ENCODE measurements at regions not wholly inside any gene's neighbourhood (a gene's known extent, or its start where the extent isn't known, plus 50 kb on each side); places are given as distances from the start of the nearest gene placed in this dataset.

DNA sequence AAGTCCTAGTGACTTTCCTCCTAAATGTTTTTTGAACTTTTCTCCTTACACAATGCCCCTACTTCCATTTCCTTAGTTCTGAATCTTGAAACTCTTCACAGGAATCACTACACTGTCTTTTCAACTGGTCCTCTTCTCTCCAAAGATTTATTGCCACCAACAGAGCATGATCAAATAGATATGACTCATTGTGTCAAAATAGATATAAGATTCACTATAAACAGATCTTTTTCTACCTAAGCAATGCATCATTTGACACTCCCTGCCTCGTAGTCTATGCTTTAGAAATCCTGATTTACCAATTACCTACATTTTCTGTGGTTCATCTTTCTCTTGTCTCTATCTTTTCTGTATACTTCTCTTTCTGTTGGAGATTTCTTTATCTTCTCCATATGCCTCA lies 789.6 kb upstream of the SLIT2 start:
- no peak overlapping the region for H3K4me3 ChIP-seq (ENCODE audit: low read depth, low read length)
- DNase-seq (ENCODE audit: low read depth) = no peak
- TF ChIP-seq, protein P1, sequence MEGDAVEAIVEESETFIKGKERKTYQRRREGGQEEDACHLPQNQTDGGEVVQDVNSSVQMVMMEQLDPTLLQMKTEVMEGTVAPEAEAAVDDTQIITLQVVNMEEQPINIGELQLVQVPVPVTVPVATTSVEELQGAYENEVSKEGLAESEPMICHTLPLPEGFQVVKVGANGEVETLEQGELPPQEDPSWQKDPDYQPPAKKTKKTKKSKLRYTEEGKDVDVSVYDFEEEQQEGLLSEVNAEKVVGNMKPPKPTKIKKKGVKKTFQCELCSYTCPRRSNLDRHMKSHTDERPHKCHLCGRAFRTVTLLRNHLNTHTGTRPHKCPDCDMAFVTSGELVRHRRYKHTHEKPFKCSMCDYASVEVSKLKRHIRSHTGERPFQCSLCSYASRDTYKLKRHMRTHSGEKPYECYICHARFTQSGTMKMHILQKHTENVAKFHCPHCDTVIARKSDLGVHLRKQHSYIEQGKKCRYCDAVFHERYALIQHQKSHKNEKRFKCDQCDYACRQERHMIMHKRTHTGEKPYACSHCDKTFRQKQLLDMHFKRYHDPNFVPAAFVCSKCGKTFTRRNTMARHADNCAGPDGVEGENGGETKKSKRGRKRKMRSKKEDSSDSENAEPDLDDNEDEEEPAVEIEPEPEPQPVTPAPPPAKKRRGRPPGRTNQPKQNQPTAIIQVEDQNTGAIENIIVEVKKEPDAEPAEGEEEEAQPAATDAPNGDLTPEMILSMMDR (conservative IDR thresholded peaks at IDR 0.05; ENCODE audit: low read depth, low read length) = no peak

DNA sequence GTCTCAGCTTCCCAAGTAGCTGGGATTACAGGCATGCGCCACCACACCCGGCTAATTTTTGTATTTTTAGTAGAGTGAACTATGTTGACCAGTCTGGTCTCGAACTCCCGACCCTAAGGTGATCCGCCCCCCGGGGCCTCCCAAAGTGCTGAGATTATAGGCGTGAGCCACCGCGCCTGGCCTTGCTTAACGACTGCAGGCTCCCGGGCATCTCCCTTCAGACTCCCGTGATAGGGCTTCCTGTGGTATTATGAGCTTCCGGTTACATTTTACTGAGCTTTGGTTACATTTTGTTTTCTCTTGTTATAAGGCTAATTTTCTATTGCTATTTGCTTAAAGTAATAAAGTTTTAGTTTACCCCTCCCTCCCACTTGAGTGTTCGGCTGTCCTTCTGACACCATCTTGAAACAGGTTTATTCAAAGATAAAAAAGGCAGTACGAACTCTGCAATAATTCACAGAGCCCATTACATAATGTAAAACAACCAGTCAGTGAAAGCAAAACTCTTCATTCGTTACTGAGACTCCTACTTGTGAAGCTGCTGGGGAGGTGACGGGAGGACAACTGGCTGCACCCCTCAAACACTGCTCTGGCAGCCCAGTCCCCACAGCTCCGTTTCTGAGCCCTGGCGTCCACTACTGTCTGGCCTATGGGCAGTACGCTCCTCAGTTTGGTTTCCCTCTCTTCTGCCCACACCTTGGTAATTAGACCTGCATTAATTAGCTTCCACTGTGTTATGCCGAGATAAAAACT lies 795.7 kb upstream of the SLIT2 start:
- TF ChIP-seq, protein P1 (conservative IDR thresholded peaks at IDR 0.05; ENCODE audit: low read depth, low read length) = no peak
- no peak for DNase-seq (ENCODE audit: low read depth)
- no peak overlapping the region for H3K4me3 ChIP-seq (ENCODE audit: low read depth, low read length)

DNA sequence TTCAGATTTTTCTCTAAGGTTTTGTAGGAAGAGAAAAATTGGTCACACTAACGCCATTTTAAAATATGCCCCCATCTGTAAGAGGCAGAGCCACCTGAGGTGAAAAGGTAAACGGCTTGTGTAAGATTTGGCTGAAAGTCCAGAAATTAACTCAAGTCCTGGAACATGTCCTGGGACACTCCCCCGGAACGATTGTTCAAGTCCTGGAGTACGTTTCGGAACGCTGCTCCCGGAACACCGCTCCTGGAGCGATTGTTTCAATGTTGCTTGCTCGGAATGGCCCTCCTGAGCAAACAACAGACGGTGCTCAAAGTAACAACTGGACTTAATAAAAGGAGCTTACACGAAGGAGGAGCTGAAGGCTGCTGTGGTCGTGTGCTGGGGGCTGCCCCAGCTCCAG lies 796.5 kb upstream of the SLIT2 start:
- no peak for DNase-seq (ENCODE audit: low read depth)
- H3K4me3 ChIP-seq (ENCODE audit: low read depth, low read length) = no peak overlapping the region
- TF ChIP-seq, protein P1 (conservative IDR thresholded peaks at IDR 0.05; ENCODE audit: low read depth, low read length) = no peak

DNA sequence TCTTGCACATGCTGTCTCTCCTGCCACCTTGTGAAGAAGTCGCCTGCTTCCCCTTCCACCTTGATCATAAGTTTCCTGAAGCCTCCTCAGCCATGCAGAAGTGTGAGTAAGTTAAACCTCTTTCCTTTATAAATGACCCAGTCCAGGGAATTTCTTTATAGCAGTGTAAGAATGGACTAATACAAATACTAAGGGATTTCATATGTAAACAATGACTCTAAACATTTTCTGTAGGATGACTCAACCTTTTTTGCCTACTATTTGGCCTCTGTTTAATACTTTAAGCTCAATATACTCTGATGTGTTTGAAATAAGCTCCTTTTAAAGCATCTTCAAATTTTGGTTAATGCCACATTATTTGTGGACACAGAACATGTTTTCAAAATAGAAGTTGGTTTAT lies 813.5 kb upstream of the SLIT2 start:
- TF ChIP-seq, protein P1 (conservative IDR thresholded peaks at IDR 0.05; ENCODE audit: low read depth, low read length) = no peak
- DNase-seq (ENCODE audit: low read depth) = peak; percentile 30
- H3K4me3 ChIP-seq (ENCODE audit: low read depth, low read length) = no peak overlapping the region

DNA sequence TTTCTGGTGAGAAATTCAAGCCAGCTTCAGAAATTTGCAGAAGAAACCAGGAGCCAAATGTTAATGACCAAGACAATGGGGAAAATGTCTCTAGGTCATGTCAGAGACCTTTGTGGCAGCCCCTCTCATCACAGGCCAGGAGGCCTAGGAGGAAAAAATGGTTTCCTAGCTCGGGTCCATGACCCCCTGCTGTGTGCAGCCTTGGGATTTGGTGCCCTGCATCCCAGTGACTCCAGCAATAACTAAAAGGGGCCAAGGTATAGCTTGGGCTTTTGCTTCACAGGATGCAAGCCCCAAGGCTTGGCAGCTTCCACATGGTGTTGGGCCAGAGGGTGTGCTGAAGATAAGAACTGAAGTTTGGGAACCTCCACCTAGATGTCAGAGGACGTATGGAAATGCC lies 814.7 kb upstream of the SLIT2 start:
- no peak for DNase-seq (ENCODE audit: low read depth)
- TF ChIP-seq, protein P1 (conservative IDR thresholded peaks at IDR 0.05; ENCODE audit: low read depth, low read length) = no peak
- H3K4me3 ChIP-seq (ENCODE audit: low read depth, low read length) = no peak overlapping the region

DNA sequence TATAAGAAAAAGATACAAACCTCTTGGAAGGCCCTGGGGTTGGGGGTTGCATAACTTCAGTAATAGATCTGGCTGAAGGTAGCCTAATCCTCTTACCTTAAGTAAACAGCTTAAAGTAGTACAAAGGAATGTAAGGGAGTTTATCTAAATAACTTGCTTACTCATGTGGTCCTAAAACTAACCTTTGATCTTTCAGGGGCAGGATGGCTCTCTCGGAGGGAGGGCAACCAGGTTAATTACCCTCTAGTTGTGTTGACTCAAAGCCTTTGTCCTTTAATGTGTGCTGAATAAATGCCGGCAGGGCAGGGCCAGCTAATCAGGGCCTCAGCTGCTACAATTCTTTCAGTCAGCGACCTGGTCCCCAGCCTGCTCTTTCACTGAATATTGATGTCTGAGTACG lies 822.0 kb upstream of the SLIT2 start:
- TF ChIP-seq, protein P1 (conservative IDR thresholded peaks at IDR 0.05; ENCODE audit: low read depth, low read length) = no peak
- H3K4me3 ChIP-seq (ENCODE audit: low read depth, low read length) = no peak overlapping the region
- DNase-seq (ENCODE audit: low read depth) = no peak

DNA sequence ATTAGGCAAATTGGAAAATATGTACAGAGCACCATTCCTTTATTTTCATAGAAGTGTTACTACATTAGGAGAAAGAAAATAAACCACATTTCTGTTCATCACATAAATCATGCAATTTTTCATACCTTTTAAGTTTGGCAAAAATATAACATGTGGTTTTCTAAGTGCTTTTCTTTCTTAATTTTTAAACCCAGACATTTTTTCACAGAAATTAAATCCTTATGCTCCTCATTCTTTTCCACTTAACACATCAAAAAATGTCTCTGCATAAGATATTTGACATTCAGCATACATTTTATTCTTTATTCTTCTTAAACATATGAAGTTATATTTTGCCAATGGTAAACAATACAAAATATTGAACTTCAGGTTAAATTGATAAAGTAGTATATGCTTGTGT lies 826.6 kb upstream of the SLIT2 start:
- no peak for DNase-seq (ENCODE audit: low read depth)
- TF ChIP-seq, protein P1 (conservative IDR thresholded peaks at IDR 0.05; ENCODE audit: low read depth, low read length) = no peak
- H3K4me3 ChIP-seq (ENCODE audit: low read depth, low read length) = no peak overlapping the region

Data from choroid plexus epithelial cell (primary cell).